ENCODE measurements at regions not wholly inside any gene's neighbourhood (a gene's known extent, or its start where the extent isn't known, plus 50 kb on each side); places are given as distances from the start of the nearest gene placed in this dataset.

GRCh38 chr6:40020166-40020565, 85.9 kb upstream of the MOCS1 start:
- H3K4me1 ChIP-seq, result no peaks in the 10 kb centered on the region
- intact Hi-C loops (cut with micrococcal nuclease), result no loop called here
- H3K36me3 ChIP-seq, result no peaks in the 10 kb centered on the region
- no peak overlapping the region for H3K27ac ChIP-seq (replicated peaks)
- H3K9me3 ChIP-seq (replicated peaks), result peaks cover 33% of the 10 kb centered on the region
- H3K4me3 ChIP-seq, result no peak overlapping the region
- H3K27me3 ChIP-seq (ENCODE audit: low read depth), result peaks cover 48% of the 10 kb centered on the region
- TF ChIP-seq CTCF (IDR thresholded peaks at IDR 0.05; ENCODE audit: borderline replicate concordance), result no peak
- no peak for DNase-seq

GRCh38 chr6:40015530-40015929, 81.3 kb upstream of the MOCS1 start:
- TF ChIP-seq CTCF (IDR thresholded peaks at IDR 0.05; ENCODE audit: borderline replicate concordance), result no peak
- Histone ChIP-seq H3K4me3 (no peak overlapping the region), H3K9me3 (replicated peaks) (peaks cover 34% of the 10 kb centered on the region), H3K4me1 (no peaks in the 10 kb centered on the region), H3K36me3 (no peaks in the 10 kb centered on the region), H3K27me3 (ENCODE audit: low read depth) (peaks cover 18% of the 10 kb centered on the region), H3K27ac (replicated peaks) (no peak overlapping the region)
- intact Hi-C loops (cut with micrococcal nuclease), result no loop called here
- no peak for DNase-seq

GRCh38 chr6:40011844-40012243, 77.6 kb upstream of the MOCS1 start:
- DNase-seq, result no peak
- H3K27me3 ChIP-seq (ENCODE audit: low read depth), result peaks cover 17% of the 10 kb centered on the region
- intact Hi-C loops (cut with micrococcal nuclease), result no loop called here
- TF ChIP-seq CTCF (IDR thresholded peaks at IDR 0.05; ENCODE audit: borderline replicate concordance), result no peak
- no peaks in the 10 kb centered on the region for H3K4me1 ChIP-seq
- H3K36me3 ChIP-seq, result no peaks in the 10 kb centered on the region
- H3K27ac ChIP-seq (replicated peaks), result no peak overlapping the region
- no peak overlapping the region for H3K4me3 ChIP-seq
- H3K9me3 ChIP-seq (replicated peaks), result peaks cover 28% of the 10 kb centered on the region

- Histone ChIP-seq H3K36me3 (no peaks in the 10 kb centered on the region), H3K27ac (replicated peaks) (no peak overlapping the region), H3K27me3 (ENCODE audit: low read depth) (peaks cover 13% of the 10 kb centered on the region), H3K9me3 (replicated peaks) (peaks cover 24% of the 10 kb centered on the region), H3K4me1 (no peaks in the 10 kb centered on the region), H3K4me3 (no peak overlapping the region)
- no peak for DNase-seq
- no peak for TF ChIP-seq CTCF (IDR thresholded peaks at IDR 0.05; ENCODE audit: borderline replicate concordance)
- intact Hi-C loops (cut with micrococcal nuclease), result no loop called here
These were observed 66.8 kb upstream of the MOCS1 start for GRCh38 chr6:40000964-40001515.

- H3K4me3 ChIP-seq, result no peak overlapping the region
- no peaks in the 10 kb centered on the region for H3K4me1 ChIP-seq
- TF ChIP-seq CTCF (IDR thresholded peaks at IDR 0.05; ENCODE audit: borderline replicate concordance), result no peak
- no peak overlapping the region for H3K27ac ChIP-seq (replicated peaks)
- H3K36me3 ChIP-seq, result no peaks in the 10 kb centered on the region
- DNase-seq, result no peak
- H3K9me3 ChIP-seq (replicated peaks), result peaks cover 31% of the 10 kb centered on the region
- H3K27me3 ChIP-seq (ENCODE audit: low read depth), result peaks cover 19% of the 10 kb centered on the region
- intact Hi-C loops (cut with micrococcal nuclease), result no loop called here
These were observed 65.0 kb upstream of the MOCS1 start for GRCh38 chr6:39999006-39999867.

All from left ventricle myocardium inferior (tissue), 1 donor.